ENCODE measurements at regions not wholly inside any gene's neighbourhood (a gene's known extent, or its start where the extent isn't known, plus 50 kb on each side); places are given as distances from the start of the nearest gene placed in this dataset. TPM values are rescaled to one million over a fixed set of nuclear protein-coding genes. Genes with fewer than 3 reads are reported as not detected.

GRCh38 chr18:78927156-78927555 is 52.5 kb upstream of the SALL3 start:
- DNase-seq (ENCODE audit: extremely low spot score in 2 of 2): no peak
- H3K27me3 ChIP-seq: no peaks in the 10 kb centered on the region
- H3K4me1 ChIP-seq: no peaks in the 10 kb centered on the region
- H3K27ac ChIP-seq: no peak overlapping the region
- no peaks in the 10 kb centered on the region for H3K36me3 ChIP-seq
- H3K9me3 ChIP-seq: no peaks in the 10 kb centered on the region
- no peak overlapping the region for H3K4me3 ChIP-seq
- TF ChIP-seq POLR2AphosphoS5 (IDR thresholded peaks at IDR 0.05; ENCODE audit: insufficient read depth in 1 of 2, low read depth in 1 of 2) (no peak), POLR2A (IDR thresholded peaks at IDR 0.05) (no peak), CTCF (IDR thresholded peaks at IDR 0.05) (no peak)
- intact Hi-C loops (cut with DNase I): no loop called here

- no peaks in the 10 kb centered on the region for H3K4me1 ChIP-seq
- TF ChIP-seq CTCF (IDR thresholded peaks at IDR 0.05): no peak
- TF ChIP-seq POLR2A (IDR thresholded peaks at IDR 0.05): no peak
- no peak overlapping the region for H3K27ac ChIP-seq
- H3K36me3 ChIP-seq: no peaks in the 10 kb centered on the region
- no peaks in the 10 kb centered on the region for H3K27me3 ChIP-seq
- no peak for DNase-seq (ENCODE audit: extremely low spot score in 2 of 2)
- H3K9me3 ChIP-seq: no peaks in the 10 kb centered on the region
- no peak overlapping the region for H3K4me3 ChIP-seq
- intact Hi-C loops (cut with DNase I): no loop called here
These were observed 52.0 kb upstream of the SALL3 start for GRCh38 chr18:78927616-78928015.

GRCh38 chr18:78928076-78928475 is 51.5 kb upstream of the SALL3 start:
- H3K4me1 ChIP-seq: no peaks in the 10 kb centered on the region
- H3K27ac ChIP-seq: no peak overlapping the region
- no peaks in the 10 kb centered on the region for H3K27me3 ChIP-seq
- H3K36me3 ChIP-seq: no peaks in the 10 kb centered on the region
- no peak for TF ChIP-seq CTCF (IDR thresholded peaks at IDR 0.05)
- no peak for TF ChIP-seq POLR2AphosphoS5 (IDR thresholded peaks at IDR 0.05; ENCODE audit: insufficient read depth in 1 of 2, low read depth in 1 of 2)
- TF ChIP-seq POLR2A (IDR thresholded peaks at IDR 0.05): no peak
- no peak for DNase-seq (ENCODE audit: extremely low spot score in 2 of 2)
- H3K9me3 ChIP-seq: no peaks in the 10 kb centered on the region
- H3K4me3 ChIP-seq: no peak overlapping the region
- intact Hi-C loops (cut with DNase I): no loop called here

GRCh38 chr18:78929516-78929915 is 50.1 kb upstream of the SALL3 start:
- Histone ChIP-seq H3K36me3 (no peaks in the 10 kb centered on the region), H3K9me3 (no peaks in the 10 kb centered on the region), H3K4me3 (no peak overlapping the region), H3K4me1 (no peaks in the 10 kb centered on the region), H3K27ac (no peak overlapping the region), H3K27me3 (no peaks in the 10 kb centered on the region)
- no peak for TF ChIP-seq POLR2A (IDR thresholded peaks at IDR 0.05)
- no peak for TF ChIP-seq POLR2AphosphoS5 (IDR thresholded peaks at IDR 0.05; ENCODE audit: insufficient read depth in 1 of 2, low read depth in 1 of 2)
- no peak for TF ChIP-seq CTCF (IDR thresholded peaks at IDR 0.05)
- DNase-seq (ENCODE audit: extremely low spot score in 2 of 2): no peak
- intact Hi-C loops (cut with DNase I): no loop called here

Small RNA genes lying in the stretch of these regions (small RNA-seq; reads per million reads assigned to genes)
- gene RF00019: not detected
- not detected for gene RF00402
- gene RNA5SP461: not detected
- gene RNU6-655P: not detected

All from vagina (tissue), 2 donors.